ENCODE measurements at regions not wholly inside any gene's neighbourhood (a gene's known extent, or its start where the extent isn't known, plus 50 kb on each side); places are given as distances from the start of the nearest gene placed in this dataset.

DNA sequence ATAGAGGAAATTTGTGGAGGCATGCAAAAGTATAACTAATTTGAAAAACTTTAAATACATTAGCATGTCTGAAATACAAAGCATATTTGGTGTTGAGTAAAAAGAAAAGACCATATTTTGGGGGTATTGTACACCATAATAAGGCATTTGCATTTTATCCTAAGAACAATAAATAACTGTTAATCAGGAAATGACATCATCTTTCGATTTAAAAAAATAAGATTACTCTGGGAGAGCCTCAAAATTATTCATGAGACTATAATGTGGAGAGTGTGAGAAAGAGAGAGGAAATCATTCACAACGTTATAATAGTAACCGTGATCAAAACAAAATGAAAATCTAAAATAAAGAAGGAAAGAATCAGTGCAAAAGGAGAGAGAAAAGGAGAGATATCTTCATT lies 712.3 kb upstream of the POT1 start:
- TF ChIP-seq CTCF (IDR thresholded peaks at IDR 0.05) (no peak), POLR2A (IDR thresholded peaks at IDR 0.05) (no peak)

All from testis (tissue), 2 donors.